ENCODE measurements at regions not wholly inside any gene's neighbourhood (a gene's known extent, or its start where the extent isn't known, plus 50 kb on each side); places are given as distances from the start of the nearest gene placed in this dataset.

GRCh38 chr18:57253903-57254302 lies 98.5 kb upstream of the ST8SIA3 start:
- TF ChIP-seq CTCF (IDR thresholded peaks at IDR 0.05) (no peak), POLR2A (IDR thresholded peaks at IDR 0.05) (no peak)
